Kidney glomerular epithelial cell (primary cell): ENCODE measurements at regions not wholly inside any gene's neighbourhood (a gene's known extent, or its start where the extent isn't known, plus 50 kb on each side); places are given as distances from the start of the nearest gene placed in this dataset.

ENCODE experiments used
- DNase-seq: peaks from one replicate; lab custom pipeline; 2025; lab: John Stamatoyannopoulos, UW

GRCh38 chr12:25714198-25714984 is 161.3 kb upstream of the LMNTD1 start:
- DNase-seq = no peak

GRCh38 chr12:25715102-25715501 is 162.0 kb upstream of the LMNTD1 start:
- no peak for DNase-seq

GRCh38 chr12:25716842-25717241 is 163.8 kb upstream of the LMNTD1 start:
- peak; percentile 5 for DNase-seq

- DNase-seq = no peak
Measured at GRCh38 chr12:25717552-25717951, 164.5 kb upstream of the LMNTD1 start.

- no peak for DNase-seq
Measured at GRCh38 chr12:25718081-25718731, 165.1 kb upstream of the LMNTD1 start.

- no peak for DNase-seq
Measured at GRCh38 chr12:25719505-25719904, 166.4 kb upstream of the LMNTD1 start.

- DNase-seq = peak; percentile 33
Measured at GRCh38 chr12:25723336-25723735, 170.3 kb upstream of the LMNTD1 start.

GRCh38 chr12:25723921-25724491 is 170.9 kb upstream of the LMNTD1 start:
- DNase-seq = peak; percentile 64

GRCh38 chr12:25725470-25725869 is 172.4 kb upstream of the LMNTD1 start:
- DNase-seq = no peak

GRCh38 chr12:25725931-25726330 is 172.8 kb upstream of the LMNTD1 start:
- DNase-seq = no peak

- DNase-seq = no peak
Measured at GRCh38 chr12:25728056-25728595, 175.0 kb upstream of the LMNTD1 start.

GRCh38 chr12:25730489-25731349 is 177.6 kb upstream of the LMNTD1 start:
- DNase-seq = no peak

- DNase-seq = no peak
Measured at GRCh38 chr12:25733541-25733940, 180.5 kb upstream of the LMNTD1 start.

GRCh38 chr12:25734529-25735180 is 181.6 kb upstream of the LMNTD1 start:
- DNase-seq = no peak

GRCh38 chr12:25740617-25741016 is 187.5 kb upstream of the LMNTD1 start:
- no peak for DNase-seq

- DNase-seq = no peak
Measured at GRCh38 chr12:25741917-25742316, 188.8 kb upstream of the LMNTD1 start.

GRCh38 chr12:25743679-25744215 is 190.7 kb upstream of the LMNTD1 start:
- no peak for DNase-seq

- DNase-seq = no peak
Measured at GRCh38 chr12:25744313-25744712, 191.2 kb upstream of the LMNTD1 start.

- DNase-seq = no peak
Measured at GRCh38 chr12:25745281-25745680, 192.2 kb upstream of the LMNTD1 start.

- DNase-seq = no peak
Measured at GRCh38 chr12:25746131-25746530, 193.0 kb upstream of the LMNTD1 start.

GRCh38 chr12:25752710-25753309 is 199.7 kb upstream of the LMNTD1 start:
- DNase-seq = no peak
